ENCODE measurements at regions not wholly inside any gene's neighbourhood (a gene's known extent, or its start where the extent isn't known, plus 50 kb on each side); places are given as distances from the start of the nearest gene placed in this dataset.

- TF ChIP-seq CTCF (IDR thresholded peaks at IDR 0.05; ENCODE audit: insufficient read depth, low read depth, low read length) (no peak), EZH2 (IDR thresholded peaks at IDR 0.05; ENCODE audit: insufficient read depth, low read length) (no peak)
These were observed 319.6 kb upstream of the RTL1 start for GRCh38 chr14:101223127-101223526.

Data from astrocyte (in vitro differentiated cells and primary cell).